GM18861 (cell line): ENCODE measurements at regions not wholly inside any gene's neighbourhood (a gene's known extent, or its start where the extent isn't known, plus 50 kb on each side); places are given as distances from the start of the nearest gene placed in this dataset.

ENCODE experiments used
- ATAC-seq: cut with Tn5 transposase; IDR thresholded peaks from one replicate; pipeline ENCODE4 v1.9.1; 2021; ENCODE audit not compliant: unreplicated experiment

- ATAC-seq: no peak
Measured at GRCh38 chr7:33845991-33846509, 59.3 kb upstream of the BMPER start.

- ATAC-seq: no peak
Measured at GRCh38 chr7:33849004-33849403, 56.3 kb upstream of the BMPER start.

- no peak for ATAC-seq
Measured at GRCh38 chr7:33849971-33850559, 55.3 kb upstream of the BMPER start.

GRCh38 chr7:33850768-33851167 lies 54.6 kb upstream of the BMPER start:
- ATAC-seq: no peak

GRCh38 chr7:33852838-33853237 lies 52.5 kb upstream of the BMPER start:
- no peak for ATAC-seq

GRCh38 chr7:33853361-33854062 lies 51.8 kb upstream of the BMPER start:
- ATAC-seq: no peak

GRCh38 chr7:33854178-33854577 lies 51.2 kb upstream of the BMPER start:
- ATAC-seq: no peak

GRCh38 chr7:33854801-33855350 lies 50.5 kb upstream of the BMPER start:
- no peak for ATAC-seq
